Endodermal cell (in vitro differentiated cells): ENCODE measurements at regions not wholly inside any gene's neighbourhood (a gene's known extent, or its start where the extent isn't known, plus 50 kb on each side); places are given as distances from the start of the nearest gene placed in this dataset.
A peak's percentile ranks its signal among the peaks of the same experiment; 100 is the strongest.

Source experiments
- DNase-seq: peaks from one replicate; pipeline ENCODE4 v3.0.0-alpha.2; 2017
- H3K27ac ChIP-seq: 2 replicates; pipeline ENCODE4 v1.5.1; 2013; ENCODE audit warnings: mild to moderate bottlenecking, low read depth, low read length, moderate library complexity
- H3K27me3 ChIP-seq: 2 replicates; pipeline ENCODE4 v1.6.1; 2013; ENCODE audit warnings: mild to moderate bottlenecking, low read length, moderate library complexity; ENCODE audit not compliant: insufficient read depth, control insufficient read depth, poor library complexity, severe bottlenecking
- H3K36me3 ChIP-seq: 2 replicates; pipeline ENCODE4 v1.7.0; 2013; ENCODE audit warnings: mild to moderate bottlenecking, low read length, moderate library complexity; ENCODE audit not compliant: control insufficient read depth, insufficient read depth
- H3K4me1 ChIP-seq: one replicate; pipeline ENCODE4 v1.7.0; 2013; ENCODE audit warnings: low read length; ENCODE audit not compliant: control insufficient read depth, insufficient read depth
- H3K4me3 ChIP-seq: 2 replicates; pipeline ENCODE4 v1.5.1; 2013; ENCODE audit warnings: mild to moderate bottlenecking, low read length, moderate library complexity
- H3K9ac ChIP-seq: 2 replicates; pipeline ENCODE4 v1.6.1; 2013; ENCODE audit warnings: mild to moderate bottlenecking, low read length, moderate library complexity; ENCODE audit not compliant: poor library complexity, severe bottlenecking; ENCODE audit errors: extremely low read depth
- H3K9me3 ChIP-seq: 2 replicates; pipeline ENCODE4 v1.6.1; 2013; ENCODE audit warnings: mild to moderate bottlenecking, low read length, moderate library complexity; ENCODE audit not compliant: control insufficient read depth
- H3K27ac Mint-ChIP-seq: 2 replicates; pipeline ENCODE4 v1.8.0; 2020; ENCODE audit warnings: mixed read lengths
- H3K27me3 Mint-ChIP-seq: 2 replicates; pipeline ENCODE4 v1.8.0; 2021; ENCODE audit warnings: mild to moderate bottlenecking, mixed read lengths; ENCODE audit not compliant: insufficient read depth
- H3K36me3 Mint-ChIP-seq: 2 replicates; pipeline ENCODE4 v1.8.0; 2020; ENCODE audit warnings: low read depth, mixed read lengths
- H3K4me1 Mint-ChIP-seq: 2 replicates; pipeline ENCODE4 v1.8.0; 2020; ENCODE audit warnings: mixed read lengths
- H3K4me3 Mint-ChIP-seq: 2 replicates; pipeline ENCODE4 v1.8.0; 2020; ENCODE audit warnings: mild to moderate bottlenecking, moderate library complexity, mixed read lengths
- H3K9me3 Mint-ChIP-seq: 2 replicates; pipeline ENCODE4 v1.8.0; 2020; ENCODE audit warnings: mild to moderate bottlenecking, mixed read lengths
- CTCF ChIP-seq: fragments of 200-600 bp; sonication (generic); conservative IDR thresholded peaks from 2 replicates; pipeline ENCODE4 v1.5.0; 2021; ENCODE audit warnings: antibody characterized with exemption, mild to moderate bottlenecking
- WGBS, 2 experiments: methylation state at CpG; one replicate each; pipeline versions ENCODE4 v1.1.5 to v1.1.7; 2013; ENCODE audit warnings: missing lambda C conversion rate in 2 of 2, mixed read lengths in 1 of 2; ENCODE audit not compliant: insufficient coverage in 1 of 2, insufficient read length in 1 of 2; 5-methylcytosine and 5-hydroxymethylcytosine counted together

- H3K4me3 Mint-ChIP-seq, result no peak overlapping the region
- H3K27me3 Mint-ChIP-seq, result peaks cover 1% of the 10 kb centered on the region
- H3K9me3 Mint-ChIP-seq, result peaks cover 30% of the 10 kb centered on the region
- no peak for DNase-seq
- H3K36me3 Mint-ChIP-seq, result no peaks in the 10 kb centered on the region
- H3K4me1 ChIP-seq, result no peaks in the 10 kb centered on the region
- H3K36me3 ChIP-seq, result no peaks in the 10 kb centered on the region
- no peak for TF ChIP-seq CTCF
- no peak overlapping the region for H3K27ac Mint-ChIP-seq
- no peaks in the 10 kb centered on the region for H3K9me3 ChIP-seq
- H3K4me3 ChIP-seq, result no peak overlapping the region
- no peak overlapping the region for H3K9ac ChIP-seq
- no peak overlapping the region for H3K27ac ChIP-seq
- H3K4me1 Mint-ChIP-seq, result no peaks in the 10 kb centered on the region
- no peaks in the 10 kb centered on the region for H3K27me3 ChIP-seq
Observed at GRCh38 chrX:137695417-137695816, 129.5 kb downstream of the ZIC3 start.

GRCh38 chrX:137707348-137707747 lies 141.4 kb downstream of the ZIC3 start:
- no peaks in the 10 kb centered on the region for H3K9me3 ChIP-seq
- H3K27me3 ChIP-seq, result no peaks in the 10 kb centered on the region
- H3K4me1 ChIP-seq, result no peaks in the 10 kb centered on the region
- Mint-ChIP-seq H3K27me3 (no peaks in the 10 kb centered on the region), H3K4me3 (no peak overlapping the region), H3K4me1 (no peaks in the 10 kb centered on the region), H3K9me3 (peaks cover 46% of the 10 kb centered on the region), H3K36me3 (no peaks in the 10 kb centered on the region), H3K27ac (no peak overlapping the region)
- no peak overlapping the region for H3K27ac ChIP-seq
- H3K36me3 ChIP-seq, result no peaks in the 10 kb centered on the region
- no peak for DNase-seq
- no peak overlapping the region for H3K9ac ChIP-seq
- TF ChIP-seq CTCF, result no peak
- no peak overlapping the region for H3K4me3 ChIP-seq

- no peak for DNase-seq
- Histone ChIP-seq H3K9me3 (no peaks in the 10 kb centered on the region), H3K27me3 (no peaks in the 10 kb centered on the region), H3K36me3 (no peaks in the 10 kb centered on the region), H3K4me1 (no peaks in the 10 kb centered on the region), H3K4me3 (no peak overlapping the region), H3K9ac (no peak overlapping the region), H3K27ac (no peak overlapping the region)
- 77 to 83% methylated on average over 1 to 3 of the region's 3 CpGs for WGBS, 2 experiments
- no peaks in the 10 kb centered on the region for H3K36me3 Mint-ChIP-seq
- H3K27me3 Mint-ChIP-seq, result peaks cover 1% of the 10 kb centered on the region
- TF ChIP-seq CTCF, result no peak
- peaks cover 66% of the 10 kb centered on the region for H3K9me3 Mint-ChIP-seq
- peaks cover 22% of the 10 kb centered on the region for H3K4me1 Mint-ChIP-seq
- H3K27ac Mint-ChIP-seq, result peak overlapping the region; percentile 36
- H3K4me3 Mint-ChIP-seq, result no peak overlapping the region
Observed at GRCh38 chrX:137742846-137743245, 176.9 kb downstream of the ZIC3 start.
